IPS DF 6.9 (cell line): ENCODE measurements at regions not wholly inside any gene's neighbourhood (a gene's known extent, or its start where the extent isn't known, plus 50 kb on each side); places are given as distances from the start of the nearest gene placed in this dataset.
"Not testable (repeated sequence)": the region's sequence is repeated elsewhere in the genome, so short reads cannot be mapped to it uniquely, and the experiment has no call there.

Experiments
- DNase-seq: peaks from one replicate; pipeline ENCODE4 v3.0.0-alpha.2; 2013; ENCODE audit warnings: low read depth, low spot score
- H3K27ac ChIP-seq: one replicate; pipeline ENCODE4 v1.5.1; 2013; ENCODE audit warnings: low read length, control low read depth
- H3K27me3 ChIP-seq: 2 replicates; pipeline ENCODE4 v1.6.1; 2013; ENCODE audit warnings: mild to moderate bottlenecking, low read length; ENCODE audit not compliant: control insufficient read depth, insufficient read depth
- H3K36me3 ChIP-seq: 2 replicates; pipeline ENCODE4 v1.6.1; 2013; ENCODE audit warnings: low read length; ENCODE audit not compliant: control insufficient read depth, insufficient read depth
- H3K4me1 ChIP-seq: 2 replicates; pipeline ENCODE4 v1.6.1; 2013; ENCODE audit warnings: low read length; ENCODE audit not compliant: control insufficient read depth, insufficient read depth
- H3K4me3 ChIP-seq: 2 replicates; pipeline ENCODE4 v1.5.1; 2013; ENCODE audit warnings: mild to moderate bottlenecking, low read length
- H3K9me3 ChIP-seq: 2 replicates; pipeline ENCODE4 v1.6.1; 2013; ENCODE audit warnings: low read length, inconsistent platforms; ENCODE audit not compliant: control insufficient read depth, insufficient read depth
- WGBS: extraction: QIAGEN DNeasy Blood & Tissue Kit; methylation state at CpG from one replicate; pipeline ENCODE4 v1.1.7; 2013; ENCODE audit warnings: mixed read lengths, missing lambda C conversion rate; ENCODE audit not compliant: insufficient read length, insufficient coverage; 5-methylcytosine and 5-hydroxymethylcytosine counted together

DNA sequence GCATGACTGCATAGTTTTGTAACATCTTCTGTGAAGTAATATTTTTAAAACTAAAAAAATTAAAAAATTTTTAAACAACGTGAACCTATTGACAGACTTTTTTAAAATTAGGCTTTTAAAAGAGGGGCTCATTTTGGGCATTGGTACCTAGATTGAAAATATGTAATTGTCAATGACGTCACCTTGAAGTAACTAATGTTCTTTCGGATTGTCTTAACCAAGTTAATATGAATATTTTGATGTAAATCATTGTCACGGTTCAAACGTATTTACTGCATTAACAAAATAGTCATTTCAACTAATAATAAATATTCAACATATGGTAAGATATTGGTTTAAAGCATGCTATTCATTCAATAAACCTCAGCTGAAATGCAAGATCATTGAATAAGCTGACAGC is 719.8 kb downstream of the ANKRD7 start:
- no peaks in the 10 kb centered on the region; the same call in 1 of the 2 replicates for H3K4me1 ChIP-seq
- no peaks in the 10 kb centered on the region for H3K9me3 ChIP-seq
- H3K36me3 ChIP-seq: no peaks in the 10 kb centered on the region
- no peak overlapping the region for H3K27ac ChIP-seq
- no peak overlapping the region for H3K4me3 ChIP-seq
- DNase-seq: no peak
- H3K27me3 ChIP-seq: no peaks in the 10 kb centered on the region
- WGBS: no CpG with 5 or more reads among the region's 5 CpGs

- H3K4me3 ChIP-seq: no peak overlapping the region
- no peaks in the 10 kb centered on the region for H3K9me3 ChIP-seq
- no peaks in the 10 kb centered on the region; the same call in 1 of the 2 replicates for H3K4me1 ChIP-seq
- WGBS: no CpG with 5 or more reads among the region's 13 CpGs
- DNase-seq: no peak
- H3K36me3 ChIP-seq: no peaks in the 10 kb centered on the region
- no peaks in the 10 kb centered on the region for H3K27me3 ChIP-seq
- no peak overlapping the region for H3K27ac ChIP-seq
Measured at GRCh38 chr7:118945911-118946682, 721.6 kb downstream of the ANKRD7 start.

DNA sequence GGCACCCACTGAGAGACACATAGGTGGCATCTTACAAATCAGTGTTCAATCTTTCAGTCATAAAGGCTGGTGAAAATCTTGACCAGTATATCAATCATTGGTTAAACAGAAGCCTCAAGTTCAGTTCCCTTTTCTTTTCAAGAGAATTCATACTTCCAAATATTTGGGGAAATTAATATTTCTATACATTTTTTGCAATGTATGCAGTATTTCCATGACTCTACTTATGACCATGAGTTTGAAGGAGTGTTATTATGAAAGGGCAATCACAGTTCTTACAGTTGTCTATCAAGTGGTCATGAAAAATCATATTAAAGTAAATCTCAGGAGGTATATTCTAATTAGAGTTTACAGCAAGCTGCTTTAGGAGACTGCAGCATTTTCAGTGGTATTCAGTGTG is 724.0 kb downstream of the ANKRD7 start:
- H3K27ac ChIP-seq: no peak overlapping the region

GRCh38 chr7:118949031-118949430 is 724.5 kb downstream of the ANKRD7 start:
- H3K4me3 ChIP-seq: no peak overlapping the region
- H3K36me3 ChIP-seq: no peaks in the 10 kb centered on the region
- WGBS: no CpG with 5 or more reads among the region's 1 CpG
- no peaks in the 10 kb centered on the region for H3K9me3 ChIP-seq
- DNase-seq: no peak
- H3K27ac ChIP-seq: no peak overlapping the region
- no peaks in the 10 kb centered on the region; the same call in 1 of the 2 replicates for H3K4me1 ChIP-seq
- no peaks in the 10 kb centered on the region for H3K27me3 ChIP-seq

More for the DNA sequence above, 724.0 kb downstream of the ANKRD7 start:
- H3K9me3 ChIP-seq: no peaks in the 10 kb centered on the region
- no peaks in the 10 kb centered on the region; the same call in 1 of the 2 replicates for H3K4me1 ChIP-seq
- no peak overlapping the region for H3K4me3 ChIP-seq
- DNase-seq: no peak
- no peaks in the 10 kb centered on the region for H3K27me3 ChIP-seq
- no peaks in the 10 kb centered on the region for H3K36me3 ChIP-seq

- H3K27ac ChIP-seq, DNase-seq, H3K27me3 ChIP-seq, H3K36me3 ChIP-seq, H3K4me3 ChIP-seq, H3K9me3 ChIP-seq, H3K4me1 ChIP-seq: not testable (repeated sequence)
- WGBS: no CpG with 5 or more reads among the region's 2 CpGs
Measured at GRCh38 chr7:118956285-118956684, 731.8 kb downstream of the ANKRD7 start.

DNA sequence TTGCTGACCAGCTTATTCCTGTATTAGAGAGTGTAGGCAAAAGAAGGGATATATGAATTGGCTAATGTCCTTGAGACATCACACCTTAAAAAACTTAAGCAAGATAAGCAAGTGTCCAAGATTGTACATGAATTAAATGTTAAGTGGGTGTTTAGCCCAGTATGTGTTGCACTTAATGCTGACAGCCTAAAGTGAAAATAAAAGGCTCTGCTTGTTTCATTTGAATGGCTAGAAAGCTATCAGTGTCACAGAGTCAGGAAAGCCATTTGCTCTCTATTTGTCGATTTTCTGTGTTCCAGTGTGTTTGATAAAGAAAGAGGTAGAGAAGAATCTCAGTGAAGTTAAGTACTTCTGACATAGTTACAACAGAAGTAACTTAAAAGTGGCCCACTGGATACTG is 744.9 kb downstream of the ANKRD7 start:
- H3K36me3 ChIP-seq: no peaks in the 10 kb centered on the region
- WGBS: no CpG with 5 or more reads among the region's 1 CpG
- no peaks in the 10 kb centered on the region for H3K9me3 ChIP-seq
- H3K27ac ChIP-seq: no peak overlapping the region
- no peak overlapping the region for H3K4me3 ChIP-seq
- no peak for DNase-seq
- H3K27me3 ChIP-seq: no peaks in the 10 kb centered on the region
- no peaks in the 10 kb centered on the region for H3K4me1 ChIP-seq

DNA sequence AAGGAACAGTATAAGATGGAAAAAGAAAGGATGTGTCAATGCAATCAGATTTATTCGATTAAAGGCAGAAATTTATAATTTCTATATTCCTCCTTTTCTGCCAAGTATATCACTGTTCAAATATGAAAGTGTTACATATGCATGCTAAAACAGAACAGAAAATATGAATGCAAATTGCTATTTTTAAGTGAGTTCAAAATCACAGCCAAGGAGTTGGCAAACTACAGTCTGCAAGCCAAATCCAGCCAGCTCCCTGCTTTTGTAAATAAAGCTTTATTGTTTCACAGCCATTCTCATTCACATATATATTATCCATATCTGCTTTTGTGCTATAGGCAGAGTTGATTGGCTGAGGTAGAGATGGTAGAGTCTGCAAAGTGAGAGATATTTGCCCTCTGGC is 747.2 kb downstream of the ANKRD7 start:
- Histone ChIP-seq H3K9me3 (no peaks in the 10 kb centered on the region), H3K4me3 (no peak overlapping the region), H3K27ac (no peak overlapping the region), H3K27me3 (no peaks in the 10 kb centered on the region), H3K4me1 (no peaks in the 10 kb centered on the region), H3K36me3 (no peaks in the 10 kb centered on the region)
- WGBS: no CpG with 5 or more reads among the region's 1 CpG
- DNase-seq: no peak

DNA sequence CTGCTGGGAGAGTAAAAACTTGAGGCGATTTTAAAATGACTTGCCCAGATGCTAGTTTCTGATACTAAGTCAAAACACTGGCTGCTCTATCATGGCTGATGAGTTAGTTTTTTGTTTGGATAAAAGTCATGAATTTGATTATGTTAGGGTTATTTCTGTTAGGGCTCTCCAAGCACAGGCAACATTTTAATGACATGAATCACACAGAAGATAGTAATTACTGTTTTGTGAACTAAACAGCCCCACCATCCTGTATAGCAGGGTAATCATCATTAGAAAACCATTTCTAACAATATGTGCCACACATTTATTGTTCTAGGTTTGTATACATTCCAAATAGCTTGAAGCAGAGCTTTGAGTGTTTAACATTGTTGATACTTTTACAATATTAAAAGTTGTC is 750.3 kb downstream of the ANKRD7 start:
- DNase-seq: no peak
- Histone ChIP-seq H3K4me3 (no peak overlapping the region), H3K9me3 (no peaks in the 10 kb centered on the region), H3K27me3 (no peaks in the 10 kb centered on the region), H3K36me3 (no peaks in the 10 kb centered on the region), H3K4me1 (no peaks in the 10 kb centered on the region), H3K27ac (no peak overlapping the region)
- no CpG with 5 or more reads among the region's 1 CpG for WGBS

GRCh38 chr7:118995350-118995749 is 770.8 kb downstream of the ANKRD7 start:
- H3K36me3 ChIP-seq: no peaks in the 10 kb centered on the region
- no CpG with 5 or more reads among the region's 1 CpG for WGBS
- H3K4me3 ChIP-seq: no peak overlapping the region
- H3K4me1 ChIP-seq: no peaks in the 10 kb centered on the region
- H3K27ac ChIP-seq: no peak overlapping the region
- no peak for DNase-seq
- H3K27me3 ChIP-seq: no peaks in the 10 kb centered on the region
- no peaks in the 10 kb centered on the region for H3K9me3 ChIP-seq

DNA sequence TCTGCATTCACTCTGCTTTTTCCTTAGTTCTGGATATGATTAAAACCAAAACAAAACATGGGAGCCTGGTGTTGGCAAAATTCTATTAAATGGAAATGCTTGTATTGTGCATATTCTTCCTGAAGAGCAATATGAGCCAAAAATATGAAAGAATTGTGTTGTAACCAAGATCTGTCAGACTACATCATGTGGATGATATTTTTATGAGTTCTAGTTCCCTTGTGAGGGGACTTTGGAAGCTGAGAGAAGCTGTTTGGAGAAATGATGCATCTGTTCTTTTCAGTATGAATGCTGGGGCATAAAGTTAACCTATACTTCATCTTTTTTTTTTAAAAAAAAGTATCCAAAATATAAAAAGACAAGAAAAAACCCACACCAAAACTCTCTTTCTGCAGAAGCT is 782.7 kb downstream of the ANKRD7 start:
- Histone ChIP-seq H3K4me3 (no peak overlapping the region), H3K27ac (no peak overlapping the region), H3K36me3 (no peaks in the 10 kb centered on the region), H3K9me3 (no peaks in the 10 kb centered on the region), H3K4me1 (no peaks in the 10 kb centered on the region), H3K27me3 (no peaks in the 10 kb centered on the region)
- no peak for DNase-seq

GRCh38 chr7:119010635-119011034 is 786.1 kb downstream of the ANKRD7 start:
- Histone ChIP-seq H3K27me3 (no peaks in the 10 kb centered on the region), H3K27ac (no peak overlapping the region), H3K9me3 (no peaks in the 10 kb centered on the region), H3K4me3 (no peak overlapping the region), H3K36me3 (no peaks in the 10 kb centered on the region), H3K4me1 (no peaks in the 10 kb centered on the region)
- no peak for DNase-seq
- no CpG with 5 or more reads among the region's 1 CpG for WGBS
